ENCODE measurements at regions not wholly inside any gene's neighbourhood (a gene's known extent, or its start where the extent isn't known, plus 50 kb on each side); places are given as distances from the start of the nearest gene placed in this dataset.
A peak's percentile ranks its signal among the peaks of the same experiment; 100 is the strongest.
"Not testable (repeated sequence)": the region's sequence is repeated elsewhere in the genome, so short reads cannot be mapped to it uniquely, and the experiment has no call there.

- Mint-ChIP-seq H3K27ac (no peak overlapping the region), H3K9me3 (peaks cover 11 to 22% of the 10 kb centered on the region in 2 donors), H3K4me1 (no peaks in the 10 kb centered on the region), H3K4me3 (no peak overlapping the region), H3K27me3 (no peaks in the 10 kb centered on the region)
- no peak for DNase-seq
- no peak for ATAC-seq
These were observed 109.7 kb upstream of the TET2 start for GRCh38 chr4:105036991-105037390.

GRCh38 chr4:105042451-105042850, 104.2 kb upstream of the TET2 start:
- H3K9me3 Mint-ChIP-seq, result peaks cover 21 to 22% of the 10 kb centered on the region in 2 donors
- no peak for ATAC-seq
- no peaks in the 10 kb centered on the region for H3K4me1 Mint-ChIP-seq
- no peak overlapping the region for H3K4me3 Mint-ChIP-seq
- H3K27me3 Mint-ChIP-seq, result no peaks in the 10 kb centered on the region
- DNase-seq, result no peak
- H3K27ac Mint-ChIP-seq, result no peak overlapping the region

- H3K27me3 Mint-ChIP-seq, result no peaks in the 10 kb centered on the region
- no peak overlapping the region for H3K4me3 Mint-ChIP-seq
- DNase-seq, result no peak
- H3K27ac Mint-ChIP-seq, result no peak overlapping the region
- H3K4me1 Mint-ChIP-seq, result no peaks in the 10 kb centered on the region
- peaks cover 27 to 40% of the 10 kb centered on the region in 2 donors for H3K9me3 Mint-ChIP-seq
- no peak for ATAC-seq
These were observed 95.8 kb upstream of the TET2 start for GRCh38 chr4:105050896-105051295.

- Mint-ChIP-seq H3K27ac (peak overlapping the region in 1 of 2 donors; percentile 21), H3K4me3 (peak overlapping the region in 1 of 2 donors; percentile 54), H3K4me1 (peaks cover 42% of the 10 kb centered on the region), H3K27me3 (no peaks in the 10 kb centered on the region), H3K9me3 (peaks cover 11 to 18% of the 10 kb centered on the region in 2 donors)
- ATAC-seq, result no peak
- DNase-seq, result no peak
These were observed 89.1 kb upstream of the TET2 start for GRCh38 chr4:105057370-105058105.

- DNase-seq (no peak), ATAC-seq (peak; percentile 0)
- peaks cover 42% of the 10 kb centered on the region for H3K4me1 Mint-ChIP-seq
- no peaks in the 10 kb centered on the region for H3K27me3 Mint-ChIP-seq
- H3K9me3 Mint-ChIP-seq, result peaks cover 6 to 10% of the 10 kb centered on the region in 2 donors
- H3K27ac Mint-ChIP-seq, result peak overlapping the region in 1 of 2 donors; percentile 15
- peak overlapping the region; percentile 11 to 54 for H3K4me3 Mint-ChIP-seq
These were observed 88.4 kb upstream of the TET2 start for GRCh38 chr4:105058177-105058812.

- H3K27me3 Mint-ChIP-seq, result no peaks in the 10 kb centered on the region
- H3K27ac Mint-ChIP-seq, result peak overlapping the region in 1 of 2 donors; percentile 94
- H3K4me1 Mint-ChIP-seq, result peaks cover 42% of the 10 kb centered on the region
- peak overlapping the region in 1 of 2 donors; percentile 65 for H3K4me3 Mint-ChIP-seq
- DNase-seq (peak in 1 of 2 donors; percentile 15), ATAC-seq (peak; percentile 48)
- H3K9me3 Mint-ChIP-seq, result peaks cover 0 to under 1% of the 10 kb centered on the region in 2 donors
These were observed 87.3 kb upstream of the TET2 start for GRCh38 chr4:105059337-105059736.

- ATAC-seq, result peak; percentile 96
- peak overlapping the region; percentile 83 to 84 for H3K4me3 Mint-ChIP-seq
- DNase-seq, result peak; percentile 44 to 68
- no peaks in the 10 kb centered on the region for H3K27me3 Mint-ChIP-seq
- H3K4me1 Mint-ChIP-seq, result peaks cover 42% of the 10 kb centered on the region
- peak overlapping the region in 1 of 2 donors; percentile 95 for H3K27ac Mint-ChIP-seq
- H3K9me3 Mint-ChIP-seq, result peaks cover 0 to 10% of the 10 kb centered on the region in 2 donors
These were observed 86.0 kb upstream of the TET2 start for GRCh38 chr4:105060628-105061027.

GRCh38 chr4:105061136-105061696, 85.5 kb upstream of the TET2 start:
- H3K4me3 Mint-ChIP-seq, result peak overlapping the region; percentile 83 to 84
- ATAC-seq, result peak; percentile 60
- H3K27me3 Mint-ChIP-seq, result no peaks in the 10 kb centered on the region
- peaks cover 42% of the 10 kb centered on the region for H3K4me1 Mint-ChIP-seq
- DNase-seq, result peak; percentile 40 to 57
- peak overlapping the region; percentile 95 for H3K27ac Mint-ChIP-seq
- peaks cover 0 to 10% of the 10 kb centered on the region in 2 donors for H3K9me3 Mint-ChIP-seq

- H3K4me3 Mint-ChIP-seq, result peak overlapping the region; percentile 83 to 84
- H3K4me1 Mint-ChIP-seq, result peaks cover 42% of the 10 kb centered on the region
- DNase-seq (no peak), ATAC-seq (no peak)
- H3K9me3 Mint-ChIP-seq, result peaks cover 0 to 10% of the 10 kb centered on the region in 2 donors
- peak overlapping the region in 1 of 2 donors; percentile 95 for H3K27ac Mint-ChIP-seq
- H3K27me3 Mint-ChIP-seq, result no peaks in the 10 kb centered on the region
These were observed 84.9 kb upstream of the TET2 start for GRCh38 chr4:105061731-105062130.

GRCh38 chr4:105066401-105066800, 80.3 kb upstream of the TET2 start:
- Mint-ChIP-seq H3K27me3 (no peaks in the 10 kb centered on the region), H3K9me3 (peaks cover 0 to 10% of the 10 kb centered on the region in 2 donors), H3K4me1 (peaks cover 6% of the 10 kb centered on the region), H3K4me3 (no peak overlapping the region), H3K27ac (no peak overlapping the region)
- no peak for DNase-seq
- no peak for ATAC-seq

- H3K9me3 Mint-ChIP-seq, result peaks cover 0 to 10% of the 10 kb centered on the region in 2 donors
- H3K4me1 Mint-ChIP-seq, result no peaks in the 10 kb centered on the region
- DNase-seq (no peak), ATAC-seq (no peak)
- no peak overlapping the region for H3K27ac Mint-ChIP-seq
- H3K4me3 Mint-ChIP-seq, result no peak overlapping the region
- no peaks in the 10 kb centered on the region for H3K27me3 Mint-ChIP-seq
These were observed 79.2 kb upstream of the TET2 start for GRCh38 chr4:105067431-105067830.

GRCh38 chr4:105067946-105068345, 78.7 kb upstream of the TET2 start:
- H3K9me3 Mint-ChIP-seq, result peaks cover 0 to 10% of the 10 kb centered on the region in 2 donors
- H3K4me3 Mint-ChIP-seq, result no peak overlapping the region
- no peaks in the 10 kb centered on the region for H3K27me3 Mint-ChIP-seq
- DNase-seq (no peak), ATAC-seq (no peak)
- H3K4me1 Mint-ChIP-seq, result no peaks in the 10 kb centered on the region
- no peak overlapping the region for H3K27ac Mint-ChIP-seq

- no peak overlapping the region for H3K27ac Mint-ChIP-seq
- H3K4me3 Mint-ChIP-seq, result no peak overlapping the region
These were observed 78.2 kb upstream of the TET2 start for GRCh38 chr4:105068516-105068915.

GRCh38 chr4:105072095-105072494, 74.6 kb upstream of the TET2 start:
- not testable (repeated sequence) for H3K27ac Mint-ChIP-seq, ATAC-seq, H3K9me3 Mint-ChIP-seq, DNase-seq, H3K27me3 Mint-ChIP-seq, H3K4me1 Mint-ChIP-seq, H3K4me3 Mint-ChIP-seq

More at GRCh38 chr4:105068516-105068915, 78.2 kb upstream of the TET2 start:
- Mint-ChIP-seq H3K27me3 (no peaks in the 10 kb centered on the region), H3K9me3 (peaks cover 0 to 10% of the 10 kb centered on the region in 2 donors), H3K4me1 (no peaks in the 10 kb centered on the region)
- no peak for ATAC-seq
- no peak for DNase-seq

GRCh38 chr4:105074097-105074496, 72.6 kb upstream of the TET2 start:
- peaks cover 0 to 4% of the 10 kb centered on the region in 2 donors for H3K9me3 Mint-ChIP-seq
- ATAC-seq (no peak), DNase-seq (no peak)
- no peak overlapping the region for H3K4me3 Mint-ChIP-seq
- H3K27me3 Mint-ChIP-seq, result no peaks in the 10 kb centered on the region
- no peaks in the 10 kb centered on the region for H3K4me1 Mint-ChIP-seq
- no peak overlapping the region for H3K27ac Mint-ChIP-seq

GRCh38 chr4:105075045-105075444, 71.6 kb upstream of the TET2 start:
- Mint-ChIP-seq H3K4me3 (no peak overlapping the region), H3K4me1 (no peaks in the 10 kb centered on the region)
- no peak for DNase-seq

More at GRCh38 chr4:105075045-105075444, 71.6 kb upstream of the TET2 start:
- ATAC-seq, result no peak
- no peaks in the 10 kb centered on the region for H3K27me3 Mint-ChIP-seq
- no peak overlapping the region for H3K27ac Mint-ChIP-seq
- peaks cover 4 to 5% of the 10 kb centered on the region in 2 donors for H3K9me3 Mint-ChIP-seq
